ENCODE measurements at regions not wholly inside any gene's neighbourhood (a gene's known extent, or its start where the extent isn't known, plus 50 kb on each side); places are given as distances from the start of the nearest gene placed in this dataset.
"Not testable (repeated sequence)": the region's sequence is repeated elsewhere in the genome, so short reads cannot be mapped to it uniquely, and the experiment has no call there.

DNA sequence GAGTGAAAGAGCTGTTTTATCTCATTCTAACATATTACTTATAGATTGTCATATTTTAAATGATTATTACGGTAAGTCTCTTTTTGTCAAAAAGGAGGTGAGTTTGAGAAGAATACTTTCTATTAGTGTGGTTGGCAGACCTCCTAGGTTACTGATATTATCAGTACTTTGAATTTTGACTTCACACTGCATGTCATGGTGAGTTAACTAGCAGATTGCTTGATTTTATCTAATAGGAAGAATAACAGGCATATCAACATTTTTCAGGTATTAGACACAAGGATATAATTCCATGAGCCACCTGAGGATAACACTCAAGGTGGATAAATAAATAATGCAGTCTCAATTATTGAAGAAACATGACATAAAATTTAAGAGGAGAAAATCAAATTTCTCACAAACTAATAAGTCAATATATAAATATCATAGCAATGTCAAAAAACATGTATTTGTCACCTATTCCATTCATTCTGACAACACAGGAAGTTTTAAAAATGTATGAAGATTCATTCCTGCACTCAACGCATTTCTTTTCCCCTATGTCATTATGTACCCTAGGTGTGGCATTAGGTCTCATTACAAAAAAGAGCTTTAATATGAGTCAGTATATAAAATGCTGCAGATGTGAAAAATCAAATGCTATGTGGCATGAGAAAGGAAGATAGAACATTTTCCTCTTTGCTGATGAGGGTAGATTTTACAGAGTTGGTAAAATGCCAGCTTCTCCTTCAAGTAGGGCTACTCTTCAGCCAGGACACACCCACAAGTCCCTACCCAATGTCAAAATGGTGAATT, 1621.6 kb downstream of the REEP3 start:
- H3K9ac ChIP-seq (ENCODE audit: low read depth, low read length): no peak overlapping the region
- H3K27me3 ChIP-seq (ENCODE audit: insufficient read depth, low read length): no peaks in the 10 kb centered on the region
- H3K27ac ChIP-seq (ENCODE audit: low read length): no peak overlapping the region
- H3K4me3 ChIP-seq (ENCODE audit: low read length): no peak overlapping the region
- no peaks in the 10 kb centered on the region for H3K4me1 ChIP-seq (ENCODE audit: insufficient read depth, low read length)
- H3K36me3 ChIP-seq (ENCODE audit: insufficient read depth, low read depth, low read length): no peaks in the 10 kb centered on the region
- no peaks in the 10 kb centered on the region for H3K9me3 ChIP-seq (ENCODE audit: insufficient read depth, low read depth, low read length)

DNA sequence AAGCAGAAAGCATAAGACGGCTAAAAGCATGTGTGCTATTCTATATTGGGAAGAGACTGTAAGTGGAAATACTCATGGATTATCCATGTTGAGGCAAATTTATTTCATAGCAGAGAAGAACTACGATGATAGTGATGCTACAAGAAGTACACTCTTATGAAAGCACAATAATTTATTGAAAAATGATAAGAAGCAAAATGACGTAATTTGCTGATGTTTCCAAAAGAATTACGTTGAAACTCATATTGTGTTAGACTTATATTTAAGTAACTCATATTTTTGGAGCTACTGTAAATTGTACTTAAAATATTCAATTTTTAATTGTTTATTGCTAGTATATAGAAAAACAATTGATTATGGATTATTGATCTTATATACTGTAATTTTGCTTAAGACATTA, 1622.5 kb downstream of the REEP3 start:
- no peak overlapping the region for H3K27ac ChIP-seq (ENCODE audit: low read length)
- no peaks in the 10 kb centered on the region for H3K4me1 ChIP-seq (ENCODE audit: insufficient read depth, low read length)
- H3K27me3 ChIP-seq (ENCODE audit: insufficient read depth, low read length): no peaks in the 10 kb centered on the region
- no peaks in the 10 kb centered on the region for H3K36me3 ChIP-seq (ENCODE audit: insufficient read depth, low read depth, low read length)
- no peak overlapping the region for H3K4me3 ChIP-seq (ENCODE audit: low read length)
- no peaks in the 10 kb centered on the region for H3K9me3 ChIP-seq (ENCODE audit: insufficient read depth, low read depth, low read length)
- H3K9ac ChIP-seq (ENCODE audit: low read depth, low read length): no peak overlapping the region

DNA sequence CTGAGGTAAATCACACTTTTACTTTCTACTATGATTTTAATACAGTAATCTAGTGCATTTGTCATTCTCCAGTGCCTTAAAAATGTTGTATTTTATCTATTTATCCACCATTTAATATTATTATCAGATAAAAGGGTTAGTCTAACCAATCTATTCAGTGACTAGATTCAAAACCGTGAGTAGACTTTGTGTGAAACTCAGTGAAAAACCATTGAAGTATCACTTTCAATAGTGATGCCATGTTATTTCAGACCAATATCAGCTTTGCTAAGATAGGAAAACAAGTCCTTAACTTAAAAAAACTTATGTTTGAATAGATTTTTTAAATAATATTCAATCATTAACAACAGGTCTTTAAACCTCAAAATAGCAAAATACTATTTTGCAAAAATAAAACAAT, 1628.7 kb downstream of the REEP3 start:
- Histone ChIP-seq H3K9me3 (ENCODE audit: insufficient read depth, low read depth, low read length) (no peaks in the 10 kb centered on the region), H3K27me3 (ENCODE audit: insufficient read depth, low read length) (no peaks in the 10 kb centered on the region), H3K27ac (ENCODE audit: low read length) (no peak overlapping the region), H3K36me3 (ENCODE audit: insufficient read depth, low read depth, low read length) (no peaks in the 10 kb centered on the region), H3K4me1 (ENCODE audit: insufficient read depth, low read length) (no peaks in the 10 kb centered on the region), H3K4me3 (ENCODE audit: low read length) (no peak overlapping the region), H3K9ac (ENCODE audit: low read depth, low read length) (no peak overlapping the region)

DNA sequence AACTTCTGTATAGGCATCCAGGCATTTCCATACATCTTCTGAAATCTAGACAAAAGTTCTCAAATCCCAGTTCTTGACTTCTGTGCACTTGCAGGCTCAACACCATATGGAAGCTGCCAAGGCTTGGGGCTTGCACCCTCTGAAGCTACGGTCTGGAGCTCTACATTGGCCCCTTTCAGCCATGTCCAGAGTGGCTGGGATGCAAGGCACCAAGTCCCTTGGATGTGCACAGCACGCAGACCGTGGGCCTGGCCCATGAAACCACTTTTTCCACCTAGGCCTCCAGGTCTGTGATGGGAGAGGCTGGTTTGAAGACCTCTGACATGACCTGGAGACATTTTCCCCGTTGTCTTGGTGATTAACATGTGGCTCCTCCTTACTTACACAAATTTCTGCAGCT, 1645.1 kb downstream of the REEP3 start:
- Histone ChIP-seq H3K27me3 (ENCODE audit: insufficient read depth, low read length) (no peaks in the 10 kb centered on the region), H3K27ac (ENCODE audit: low read length) (no peak overlapping the region), H3K9ac (ENCODE audit: low read depth, low read length) (no peak overlapping the region), H3K4me3 (ENCODE audit: low read length) (no peak overlapping the region), H3K9me3 (ENCODE audit: insufficient read depth, low read depth, low read length) (no peaks in the 10 kb centered on the region), H3K4me1 (ENCODE audit: insufficient read depth, low read length) (no peaks in the 10 kb centered on the region), H3K36me3 (ENCODE audit: insufficient read depth, low read depth, low read length) (no peaks in the 10 kb centered on the region)

DNA sequence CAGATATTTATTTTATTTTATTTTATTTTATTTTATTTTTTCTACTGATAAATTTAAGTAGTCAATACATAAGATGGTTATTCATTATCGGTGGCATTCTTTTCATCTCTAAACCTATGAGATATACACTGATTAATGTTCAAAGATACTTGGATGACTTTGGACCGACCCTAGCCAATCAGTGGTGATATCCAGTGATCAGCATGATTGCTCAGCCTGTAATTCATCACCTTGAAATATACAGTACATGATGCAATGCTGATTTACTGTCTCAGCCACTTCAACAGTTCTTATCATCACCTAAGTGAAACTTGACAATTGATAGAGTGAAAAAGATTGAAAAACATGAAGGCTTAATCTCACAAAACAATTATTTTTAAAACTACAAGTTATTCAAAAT, 1651.0 kb downstream of the REEP3 start:
- H3K9ac ChIP-seq (ENCODE audit: low read depth, low read length): no peak overlapping the region
- no peaks in the 10 kb centered on the region for H3K36me3 ChIP-seq (ENCODE audit: insufficient read depth, low read depth, low read length)
- no peaks in the 10 kb centered on the region for H3K4me1 ChIP-seq (ENCODE audit: insufficient read depth, low read length)
- no peaks in the 10 kb centered on the region for H3K27me3 ChIP-seq (ENCODE audit: insufficient read depth, low read length)
- H3K4me3 ChIP-seq (ENCODE audit: low read length): no peak overlapping the region
- no peaks in the 10 kb centered on the region for H3K9me3 ChIP-seq (ENCODE audit: insufficient read depth, low read depth, low read length)
- no peak overlapping the region for H3K27ac ChIP-seq (ENCODE audit: low read length)

DNA sequence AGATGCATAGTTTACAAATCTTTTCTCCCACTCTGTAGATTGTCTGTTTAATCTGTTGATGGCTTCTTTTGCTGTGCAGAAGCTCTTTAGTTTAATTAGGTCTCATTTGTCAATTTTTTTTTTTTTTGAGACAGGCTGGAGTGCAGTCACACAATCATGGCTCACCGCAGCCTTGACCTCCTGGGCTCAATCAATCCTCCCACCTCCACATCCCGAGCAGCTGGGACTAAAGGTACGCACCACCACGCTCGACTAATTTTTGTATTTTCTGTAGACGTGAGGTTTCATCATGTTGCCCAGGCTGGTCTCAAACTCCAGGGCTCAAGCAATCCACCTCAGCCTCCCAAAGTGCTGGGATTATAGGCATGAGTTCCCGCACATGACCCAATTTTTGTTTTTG, 1655.8 kb downstream of the REEP3 start:
- Histone ChIP-seq H3K9me3 (ENCODE audit: insufficient read depth, low read depth, low read length) (peaks cover 5% of the 10 kb centered on the region; the same call in 1 of the 2 replicates), H3K4me3 (ENCODE audit: low read length) (no peak overlapping the region), H3K4me1 (ENCODE audit: insufficient read depth, low read length) (no peaks in the 10 kb centered on the region), H3K36me3 (ENCODE audit: insufficient read depth, low read depth, low read length) (no peaks in the 10 kb centered on the region), H3K27ac (ENCODE audit: low read length) (no peak overlapping the region), H3K27me3 (ENCODE audit: insufficient read depth, low read length) (no peaks in the 10 kb centered on the region), H3K9ac (ENCODE audit: low read depth, low read length) (no peak overlapping the region)

DNA sequence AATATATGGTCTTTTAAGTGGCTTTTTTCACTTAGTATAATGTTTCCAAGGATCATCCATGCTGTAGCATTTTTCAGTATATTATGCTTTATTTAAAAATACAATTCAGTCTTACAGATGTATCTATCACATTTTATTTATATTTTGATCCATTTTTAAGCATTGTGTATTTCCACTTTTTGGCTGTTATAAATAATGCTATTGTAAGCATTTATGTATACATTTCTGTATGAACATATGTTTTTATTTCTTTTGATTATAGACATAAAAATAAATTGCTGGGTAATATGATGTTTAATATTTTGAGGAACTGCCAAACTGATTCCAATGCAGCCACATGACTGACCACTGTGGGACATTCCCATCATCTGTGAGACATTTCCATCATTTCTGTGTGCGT, 1662.0 kb downstream of the REEP3 start:
- H3K36me3 ChIP-seq (ENCODE audit: insufficient read depth, low read depth, low read length): no peaks in the 10 kb centered on the region
- no peaks in the 10 kb centered on the region for H3K27me3 ChIP-seq (ENCODE audit: insufficient read depth, low read length)
- H3K4me1 ChIP-seq (ENCODE audit: insufficient read depth, low read length): no peaks in the 10 kb centered on the region
- H3K27ac ChIP-seq (ENCODE audit: low read length): no peak overlapping the region
- no peak overlapping the region for H3K9ac ChIP-seq (ENCODE audit: low read depth, low read length)
- peaks cover 5% of the 10 kb centered on the region; the same call in 1 of the 2 replicates for H3K9me3 ChIP-seq (ENCODE audit: insufficient read depth, low read depth, low read length)
- H3K4me3 ChIP-seq (ENCODE audit: low read length): no peak overlapping the region

DNA sequence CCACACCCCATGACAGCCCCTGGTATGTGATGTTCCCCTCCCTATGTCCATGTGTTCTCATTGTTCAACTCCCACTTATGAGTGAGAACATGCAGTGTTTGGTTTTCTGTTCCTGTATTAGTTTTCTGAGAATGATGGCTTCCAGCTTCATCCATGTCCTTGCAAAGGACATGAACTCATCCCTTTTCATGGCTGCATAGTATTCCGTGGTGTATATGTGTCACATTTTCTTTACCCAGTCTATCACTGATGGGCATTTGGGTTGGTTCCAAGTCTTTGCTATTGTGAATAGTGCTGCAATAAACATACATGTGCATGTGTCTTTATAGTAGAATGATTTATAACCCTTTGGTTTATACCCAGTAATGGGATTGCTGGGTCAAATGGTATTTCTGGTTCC, 1665.5 kb downstream of the REEP3 start:
- H3K27me3 ChIP-seq (ENCODE audit: insufficient read depth, low read length); H3K9me3 ChIP-seq (ENCODE audit: insufficient read depth, low read depth, low read length); H3K4me1 ChIP-seq (ENCODE audit: insufficient read depth, low read length); H3K36me3 ChIP-seq (ENCODE audit: insufficient read depth, low read depth, low read length); H3K27ac ChIP-seq (ENCODE audit: low read length); H3K4me3 ChIP-seq (ENCODE audit: low read length); H3K9ac ChIP-seq (ENCODE audit: low read depth, low read length): not testable (repeated sequence)

DNA sequence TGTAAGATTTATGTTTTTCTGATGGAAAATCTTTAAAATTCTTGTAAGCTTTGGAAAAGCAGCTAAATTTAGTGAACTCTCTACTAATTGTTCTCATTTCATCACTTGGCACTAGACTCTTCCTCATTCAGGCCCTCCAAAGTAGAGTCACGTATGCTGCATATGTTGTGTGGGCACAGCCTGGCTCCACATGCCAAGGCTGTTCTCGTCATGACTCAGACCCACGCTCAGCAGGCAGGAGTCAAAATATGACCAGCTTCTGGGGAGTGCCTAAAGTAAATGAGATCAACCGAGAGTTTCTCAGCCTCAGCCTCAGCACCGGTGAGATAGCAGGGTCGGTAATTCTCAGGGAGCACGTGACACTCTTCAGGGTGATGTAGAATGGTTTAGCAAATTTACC, 1672.9 kb downstream of the REEP3 start:
- Histone ChIP-seq H3K9me3 (ENCODE audit: insufficient read depth, low read depth, low read length) (no peaks in the 10 kb centered on the region), H3K36me3 (ENCODE audit: insufficient read depth, low read depth, low read length) (no peaks in the 10 kb centered on the region), H3K9ac (ENCODE audit: low read depth, low read length) (no peak overlapping the region), H3K4me1 (ENCODE audit: insufficient read depth, low read length) (no peaks in the 10 kb centered on the region), H3K4me3 (ENCODE audit: low read length) (no peak overlapping the region), H3K27ac (ENCODE audit: low read length) (no peak overlapping the region), H3K27me3 (ENCODE audit: insufficient read depth, low read length) (no peaks in the 10 kb centered on the region)

DNA sequence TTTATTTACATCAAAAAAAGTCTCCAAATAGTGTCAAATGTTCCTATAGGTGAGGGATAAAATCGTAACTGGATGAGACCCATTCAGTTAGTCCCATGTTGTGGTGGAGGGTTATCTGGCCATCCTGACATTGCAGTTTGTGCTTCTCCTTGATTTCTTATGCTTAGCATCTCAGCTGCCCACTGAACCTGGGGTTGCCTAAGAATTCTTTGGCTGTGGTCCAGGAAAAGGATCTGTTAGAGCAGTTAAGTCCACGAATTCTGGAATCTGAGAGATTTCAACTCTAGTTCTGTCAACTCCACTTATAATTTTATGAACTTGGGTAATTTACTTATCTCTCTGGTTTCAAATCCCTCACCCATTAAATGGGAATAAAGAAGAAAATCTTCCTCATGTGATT, 1673.4 kb downstream of the REEP3 start:
- Histone ChIP-seq H3K4me1 (ENCODE audit: insufficient read depth, low read length) (no peaks in the 10 kb centered on the region), H3K9ac (ENCODE audit: low read depth, low read length) (no peak overlapping the region), H3K36me3 (ENCODE audit: insufficient read depth, low read depth, low read length) (no peaks in the 10 kb centered on the region), H3K9me3 (ENCODE audit: insufficient read depth, low read depth, low read length) (no peaks in the 10 kb centered on the region), H3K27ac (ENCODE audit: low read length) (no peak overlapping the region), H3K27me3 (ENCODE audit: insufficient read depth, low read length) (no peaks in the 10 kb centered on the region), H3K4me3 (ENCODE audit: low read length) (no peak overlapping the region)

DNA sequence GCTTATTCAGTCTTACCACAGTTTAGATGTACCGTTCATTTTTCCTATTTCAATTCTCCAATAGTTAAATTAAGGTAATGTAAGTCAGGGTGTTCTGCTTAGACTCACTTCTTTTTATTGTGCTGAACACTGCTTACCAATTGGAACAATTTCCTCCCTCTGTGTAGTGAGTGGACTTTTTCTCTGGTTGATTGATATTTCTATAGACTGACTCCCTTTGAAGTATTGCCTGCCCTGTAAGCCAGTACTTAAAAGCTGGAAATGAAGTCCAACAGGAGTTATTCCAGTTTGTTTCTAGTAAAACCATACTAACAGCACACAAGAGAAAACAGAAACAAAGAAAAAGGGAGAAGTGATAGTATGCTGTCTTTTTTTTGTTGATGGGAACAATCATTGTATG, 1674.9 kb downstream of the REEP3 start:
- H3K27ac ChIP-seq (ENCODE audit: low read length): no peak overlapping the region
- no peaks in the 10 kb centered on the region for H3K4me1 ChIP-seq (ENCODE audit: insufficient read depth, low read length)
- H3K36me3 ChIP-seq (ENCODE audit: insufficient read depth, low read depth, low read length): no peaks in the 10 kb centered on the region
- H3K9ac ChIP-seq (ENCODE audit: low read depth, low read length): no peak overlapping the region
- H3K4me3 ChIP-seq (ENCODE audit: low read length): no peak overlapping the region
- H3K27me3 ChIP-seq (ENCODE audit: insufficient read depth, low read length): no peaks in the 10 kb centered on the region
- no peaks in the 10 kb centered on the region for H3K9me3 ChIP-seq (ENCODE audit: insufficient read depth, low read depth, low read length)

DNA sequence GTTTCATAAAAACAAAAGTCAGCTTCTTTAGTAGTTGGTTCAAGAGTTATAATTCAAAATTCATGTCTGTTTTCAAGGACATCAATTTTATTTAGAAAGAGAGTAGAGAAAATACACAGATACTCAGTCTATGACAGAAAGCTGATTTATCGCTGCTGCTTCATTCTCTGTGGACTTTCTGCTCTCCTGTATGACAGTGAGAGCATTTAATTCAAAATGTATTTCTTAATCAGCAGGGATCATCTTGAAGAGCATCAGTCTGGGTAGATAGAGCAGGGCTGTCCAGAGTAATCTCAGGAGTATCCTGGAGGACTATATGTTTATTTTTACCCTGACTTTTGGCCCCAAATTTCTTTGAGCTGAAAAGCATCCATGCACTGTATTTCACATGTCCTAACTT, 1676.7 kb downstream of the REEP3 start:
- H3K27ac ChIP-seq (ENCODE audit: low read length): no peak overlapping the region
- no peaks in the 10 kb centered on the region for H3K4me1 ChIP-seq (ENCODE audit: insufficient read depth, low read length)
- no peak overlapping the region for H3K4me3 ChIP-seq (ENCODE audit: low read length)
- no peak overlapping the region for H3K9ac ChIP-seq (ENCODE audit: low read depth, low read length)
- no peaks in the 10 kb centered on the region for H3K36me3 ChIP-seq (ENCODE audit: insufficient read depth, low read depth, low read length)
- H3K27me3 ChIP-seq (ENCODE audit: insufficient read depth, low read length): no peaks in the 10 kb centered on the region
- no peaks in the 10 kb centered on the region for H3K9me3 ChIP-seq (ENCODE audit: insufficient read depth, low read depth, low read length)

Measured in iPS-20b (cell line).